A673 (cell line): ENCODE measurements at regions not wholly inside any gene's neighbourhood (a gene's known extent, or its start where the extent isn't known, plus 50 kb on each side); places are given as distances from the start of the nearest gene placed in this dataset.

Experiments used
- EZH2 ChIP-seq: fragments of 200-600 bp; sonication (generic); IDR thresholded peaks from 2 replicates; pipeline ENCODE4 v1.6.1; 2017; ENCODE audit warnings: borderline replicate concordance, low read depth, mild to moderate bottlenecking, mixed read lengths, antibody characterized with exemption, low read length; ENCODE audit not compliant: poor library complexity, severe bottlenecking
- TF ChIP-seq, protein P1 (sequence below): fragments of 300-800, 200-600 bp; sonication (generic); conservative IDR thresholded peaks from 2 replicates; pipeline ENCODE4 v1.5.1; 2017; ENCODE audit warnings: low read depth, mild to moderate bottlenecking, antibody characterized with exemption, low read length, moderate library complexity, mixed read lengths

DNA sequence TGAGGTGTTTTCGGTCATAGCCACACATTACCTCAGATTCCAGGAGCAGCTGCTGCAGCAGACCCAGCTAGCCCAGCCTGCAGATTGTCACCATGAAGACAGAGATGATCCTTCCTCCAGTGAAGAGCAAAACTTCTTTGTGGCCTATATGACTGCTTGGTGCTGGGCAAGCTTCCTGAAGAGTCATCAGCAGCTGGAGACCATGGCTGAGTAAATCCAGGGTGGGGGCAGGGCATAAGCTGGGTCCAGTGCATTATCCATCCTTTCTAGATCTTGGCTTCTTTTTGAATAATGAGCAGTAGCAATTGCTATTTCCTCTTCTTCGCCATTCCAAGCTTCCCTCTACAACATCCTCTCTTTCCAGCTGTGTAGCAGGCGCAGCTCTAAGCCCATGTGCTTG lies 373.1 kb upstream of the DDHD1 start:
- TF ChIP-seq, protein P1, sequence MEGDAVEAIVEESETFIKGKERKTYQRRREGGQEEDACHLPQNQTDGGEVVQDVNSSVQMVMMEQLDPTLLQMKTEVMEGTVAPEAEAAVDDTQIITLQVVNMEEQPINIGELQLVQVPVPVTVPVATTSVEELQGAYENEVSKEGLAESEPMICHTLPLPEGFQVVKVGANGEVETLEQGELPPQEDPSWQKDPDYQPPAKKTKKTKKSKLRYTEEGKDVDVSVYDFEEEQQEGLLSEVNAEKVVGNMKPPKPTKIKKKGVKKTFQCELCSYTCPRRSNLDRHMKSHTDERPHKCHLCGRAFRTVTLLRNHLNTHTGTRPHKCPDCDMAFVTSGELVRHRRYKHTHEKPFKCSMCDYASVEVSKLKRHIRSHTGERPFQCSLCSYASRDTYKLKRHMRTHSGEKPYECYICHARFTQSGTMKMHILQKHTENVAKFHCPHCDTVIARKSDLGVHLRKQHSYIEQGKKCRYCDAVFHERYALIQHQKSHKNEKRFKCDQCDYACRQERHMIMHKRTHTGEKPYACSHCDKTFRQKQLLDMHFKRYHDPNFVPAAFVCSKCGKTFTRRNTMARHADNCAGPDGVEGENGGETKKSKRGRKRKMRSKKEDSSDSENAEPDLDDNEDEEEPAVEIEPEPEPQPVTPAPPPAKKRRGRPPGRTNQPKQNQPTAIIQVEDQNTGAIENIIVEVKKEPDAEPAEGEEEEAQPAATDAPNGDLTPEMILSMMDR, result no peak
- no peak for TF ChIP-seq EZH2
